ENCODE measurements at regions not wholly inside any gene's neighbourhood (a gene's known extent, or its start where the extent isn't known, plus 50 kb on each side); places are given as distances from the start of the nearest gene placed in this dataset.
A peak's percentile ranks its signal among the peaks of the same experiment; 100 is the strongest.
"Not testable (repeated sequence)": the region's sequence is repeated elsewhere in the genome, so short reads cannot be mapped to it uniquely, and the experiment has no call there.

DNA sequence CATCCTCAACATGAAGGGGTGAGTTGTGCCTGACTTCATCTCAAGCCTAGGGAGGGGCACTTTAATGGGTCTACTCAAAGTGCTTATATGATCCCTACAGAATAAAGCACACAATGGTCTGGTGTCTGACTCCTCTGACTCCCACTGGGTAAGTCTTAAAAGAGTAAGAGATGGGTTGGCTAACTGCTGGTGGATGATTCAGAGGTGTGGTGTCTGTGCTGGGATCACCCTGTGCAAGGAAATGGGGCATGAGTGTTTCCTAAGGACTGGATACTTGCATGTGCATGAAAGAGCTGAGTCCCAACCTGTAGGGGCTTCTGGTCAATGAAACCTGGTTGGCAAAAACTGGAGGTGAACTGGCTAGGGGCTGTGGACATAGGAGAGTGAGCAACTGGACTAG lies 158.8 kb downstream of the IL20RB start:
- no peak for DNase-seq

DNA sequence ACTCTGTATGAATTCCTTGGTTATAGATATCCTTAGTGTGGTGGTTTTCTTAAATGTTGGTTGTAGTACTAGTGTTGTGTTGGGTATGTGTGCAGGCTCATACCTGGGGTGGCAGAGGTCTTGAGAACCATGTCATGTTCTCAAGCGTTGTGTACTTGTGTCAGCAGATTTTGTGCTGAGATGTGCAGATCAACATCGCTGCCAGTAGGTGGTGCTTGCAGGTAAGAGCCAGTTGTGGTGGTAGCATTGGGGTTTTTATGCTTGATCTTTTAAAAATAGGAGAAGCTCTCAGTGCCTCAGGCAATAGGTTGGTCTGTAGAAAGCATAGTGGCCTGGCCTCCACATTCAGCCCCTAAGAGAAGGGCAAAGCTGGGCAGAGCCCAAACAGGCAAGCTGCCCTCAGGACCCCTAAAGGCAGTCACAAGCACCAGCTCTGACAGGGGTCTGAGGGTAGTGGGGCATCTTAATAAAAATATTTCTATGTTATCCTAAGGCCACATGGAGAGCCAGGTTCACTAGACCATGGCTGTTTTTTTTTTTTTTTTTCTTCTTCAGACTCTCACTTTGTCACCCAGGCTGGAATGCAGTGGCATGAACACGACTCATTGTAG lies 164.0 kb downstream of the IL20RB start:
- no peak for DNase-seq

DNA sequence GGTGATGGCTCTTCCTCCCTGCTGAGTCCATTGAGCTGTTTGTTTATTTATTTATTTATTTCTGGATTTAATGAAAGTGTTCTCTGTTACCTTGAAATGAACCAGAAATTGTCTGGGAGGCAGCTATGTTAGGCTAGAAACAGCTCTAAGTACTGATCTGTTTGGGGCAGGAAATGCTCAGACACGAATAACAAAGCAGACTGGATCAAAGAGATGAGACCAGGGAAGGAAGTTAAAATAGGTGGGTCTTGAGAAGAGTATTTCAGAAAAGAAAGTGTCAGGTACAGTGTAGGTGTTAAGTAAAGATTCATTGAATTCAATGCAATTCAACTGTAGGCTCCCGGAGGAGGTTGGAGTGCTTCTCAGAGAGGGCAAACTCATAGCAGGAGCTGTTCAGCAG lies 173.3 kb downstream of the IL20RB start:
- no peak for DNase-seq

DNA sequence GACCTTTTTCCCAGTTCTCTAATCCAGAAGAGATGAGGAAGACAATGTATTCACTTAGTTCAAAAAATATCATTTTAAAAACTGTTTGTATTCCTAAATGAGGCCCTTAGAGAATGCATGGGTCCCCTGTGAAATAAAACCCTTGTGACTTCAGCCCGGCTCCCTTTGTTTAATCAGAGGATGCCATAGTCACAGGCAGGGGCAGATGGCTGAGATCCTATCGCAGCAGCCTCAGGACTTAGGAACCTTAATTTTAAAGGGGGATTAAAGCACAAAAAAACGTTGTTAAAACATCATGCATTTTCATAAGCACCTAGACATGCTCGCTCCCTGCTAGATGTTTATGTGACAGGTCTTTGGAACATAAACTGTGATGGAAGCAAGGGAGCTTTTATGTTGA lies 176.6 kb downstream of the IL20RB start:
- no peak for DNase-seq

DNA sequence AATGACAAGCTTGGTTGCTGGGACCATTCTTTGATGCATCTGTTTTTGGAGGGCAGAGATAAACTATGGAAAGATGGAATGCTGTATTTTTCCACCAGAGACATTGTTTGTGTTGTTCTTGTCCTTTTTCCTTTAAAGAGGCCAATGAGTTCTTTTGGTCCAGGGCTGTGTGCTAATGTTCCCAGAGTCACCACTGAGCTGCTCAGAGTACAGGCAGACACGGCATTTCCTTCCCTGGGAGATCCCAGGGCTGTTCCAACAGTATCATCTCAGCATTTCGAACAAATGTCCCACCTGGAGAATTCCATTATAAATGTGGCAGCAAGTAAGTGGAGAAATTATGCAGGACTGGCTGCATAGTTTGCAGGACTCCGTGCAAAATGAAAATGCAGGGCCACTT lies 190.6 kb downstream of the IL20RB start:
- DNase-seq, result no peak

DNA sequence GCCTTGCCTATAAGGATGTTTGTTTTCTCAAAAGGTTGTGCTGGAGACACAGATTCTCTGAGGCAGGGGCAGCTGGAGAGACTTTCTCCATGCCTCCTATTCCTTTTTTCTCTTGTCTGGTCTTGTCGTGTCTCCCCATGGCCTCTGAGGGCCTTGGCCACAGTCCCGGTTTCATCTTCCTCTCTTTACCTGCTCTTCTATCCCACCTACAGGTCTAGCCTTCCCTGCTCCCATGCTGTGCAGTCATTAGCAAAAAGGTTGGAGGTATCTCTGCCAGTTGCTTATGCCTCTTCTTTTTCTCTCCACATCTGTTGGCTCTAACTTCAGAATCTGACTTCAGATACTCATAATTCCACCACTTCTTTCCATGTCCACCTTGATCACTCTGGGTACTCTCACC lies 191.1 kb downstream of the IL20RB start:
- DNase-seq, result no peak

DNA sequence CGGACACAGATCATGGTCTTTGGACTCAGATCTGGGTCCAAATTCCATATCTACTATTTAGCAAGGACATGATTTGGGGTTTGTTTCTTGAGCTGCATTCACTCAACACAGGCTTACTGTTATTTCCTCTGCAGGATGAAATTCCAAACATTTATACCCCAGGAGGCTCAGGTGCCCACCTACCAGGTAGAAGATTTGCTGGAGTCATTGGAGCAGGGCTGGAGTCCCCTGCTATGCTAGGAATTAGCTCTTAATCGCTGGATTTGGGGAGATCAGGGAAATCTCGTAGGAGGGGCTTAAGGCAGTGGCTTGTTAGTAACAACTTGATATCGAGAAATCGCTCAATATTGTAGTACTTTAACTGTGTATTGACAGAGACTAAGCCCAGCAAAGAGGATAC lies 193.0 kb downstream of the IL20RB start:
- no peak for DNase-seq

DNA sequence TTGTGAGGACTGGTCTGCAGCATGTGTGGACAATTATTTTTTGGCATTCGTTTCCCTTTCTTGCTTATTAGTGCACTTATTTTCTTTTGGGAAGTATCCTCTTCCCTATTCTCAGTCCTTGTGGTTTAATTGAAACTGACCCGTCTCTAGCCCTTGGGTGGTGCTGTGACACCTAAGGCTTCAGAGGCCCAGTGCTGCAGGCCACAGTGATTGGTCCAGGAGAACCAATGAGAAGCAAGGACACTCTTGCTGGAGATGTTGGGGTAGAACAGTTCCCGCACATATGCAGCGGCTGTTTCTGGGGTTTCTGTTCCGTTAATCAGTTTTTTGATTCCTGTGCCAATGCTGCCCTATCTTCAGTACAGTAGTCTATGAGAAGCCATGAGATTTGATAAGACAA lies 195.3 kb downstream of the IL20RB start:
- not testable (repeated sequence) for DNase-seq

DNA sequence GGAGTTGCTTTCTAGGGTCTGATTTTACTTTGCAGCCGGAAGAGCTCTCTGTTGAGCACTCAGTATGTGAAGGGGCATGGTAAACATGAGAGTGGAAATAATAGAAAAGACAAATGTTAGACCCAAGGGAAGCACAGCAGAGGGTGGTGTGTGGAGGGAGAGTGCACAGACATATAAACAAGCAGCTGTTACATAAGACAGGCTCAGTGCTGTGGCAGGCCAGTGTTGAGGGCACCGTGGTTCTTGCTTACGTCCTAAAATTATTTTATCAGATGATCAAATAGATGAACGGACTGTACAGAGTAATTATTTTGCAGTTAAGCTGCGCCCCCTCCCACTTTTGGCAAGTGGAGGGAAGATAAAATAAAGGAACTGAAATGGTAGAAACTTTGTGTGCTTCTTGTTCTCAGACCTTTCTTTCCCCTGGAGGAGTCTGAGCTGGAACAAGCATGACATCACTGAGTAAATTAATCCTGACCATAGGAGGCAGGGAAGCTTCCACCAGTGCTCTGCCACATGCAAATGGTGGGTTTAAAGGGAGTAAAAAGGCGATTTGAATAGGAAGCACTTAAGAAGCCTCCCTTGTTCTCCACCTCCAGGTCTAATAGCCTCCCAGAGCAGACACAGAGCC lies 205.6 kb downstream of the IL20RB start:
- DNase-seq, result peak; percentile 22

DNA sequence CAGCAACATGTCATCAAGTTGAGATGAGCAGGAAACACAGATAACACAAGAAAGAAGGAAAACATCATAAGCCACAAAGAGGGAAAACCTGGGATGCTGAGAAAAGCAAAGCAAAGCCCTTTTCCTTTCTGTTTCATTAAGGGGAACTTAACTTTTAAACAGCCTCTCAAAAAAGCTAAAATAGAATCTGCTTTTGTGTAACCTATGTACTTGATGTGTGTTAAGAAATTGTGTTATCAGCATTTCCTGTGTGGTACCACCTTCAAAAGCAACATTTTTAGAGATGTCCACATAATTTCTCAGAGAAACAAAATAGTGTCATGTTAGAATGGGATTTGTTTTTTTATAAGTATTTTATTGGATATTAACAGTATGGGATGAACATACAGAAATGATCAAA lies 206.2 kb downstream of the IL20RB start:
- no peak for DNase-seq

DNA sequence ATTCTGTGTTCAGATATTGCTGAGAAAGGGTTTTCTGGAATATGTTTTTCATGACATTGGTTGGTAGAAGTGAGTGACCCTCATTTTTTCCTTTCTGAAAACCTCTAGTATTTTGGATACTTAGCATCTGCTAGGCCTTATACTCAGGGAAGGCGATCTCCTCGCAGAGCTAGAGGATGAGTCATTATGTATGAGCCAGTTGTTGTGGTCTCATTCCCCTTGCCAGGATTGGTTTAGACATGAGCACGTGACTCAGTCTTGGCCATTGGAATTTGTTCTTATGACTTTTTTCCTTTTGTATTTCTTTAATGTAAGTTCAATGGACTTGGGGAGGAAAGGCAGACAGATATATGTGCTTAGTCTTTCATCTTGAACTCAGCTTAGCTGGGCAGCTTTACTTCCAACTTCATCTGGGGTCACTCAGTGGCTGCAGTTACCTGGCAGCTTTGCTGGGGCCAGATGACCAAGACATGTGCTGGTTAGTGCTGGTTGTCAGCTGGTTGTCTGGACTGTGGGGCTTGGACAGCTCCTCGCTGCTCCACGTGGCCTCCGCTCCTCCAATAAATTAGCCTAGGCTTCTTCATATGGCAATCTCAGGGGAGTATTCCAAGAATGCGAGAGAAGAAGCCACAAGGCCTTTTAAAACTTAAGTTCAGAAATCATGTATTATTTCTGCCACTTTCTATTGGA lies 207.5 kb downstream of the IL20RB start:
- no peak for DNase-seq

DNA sequence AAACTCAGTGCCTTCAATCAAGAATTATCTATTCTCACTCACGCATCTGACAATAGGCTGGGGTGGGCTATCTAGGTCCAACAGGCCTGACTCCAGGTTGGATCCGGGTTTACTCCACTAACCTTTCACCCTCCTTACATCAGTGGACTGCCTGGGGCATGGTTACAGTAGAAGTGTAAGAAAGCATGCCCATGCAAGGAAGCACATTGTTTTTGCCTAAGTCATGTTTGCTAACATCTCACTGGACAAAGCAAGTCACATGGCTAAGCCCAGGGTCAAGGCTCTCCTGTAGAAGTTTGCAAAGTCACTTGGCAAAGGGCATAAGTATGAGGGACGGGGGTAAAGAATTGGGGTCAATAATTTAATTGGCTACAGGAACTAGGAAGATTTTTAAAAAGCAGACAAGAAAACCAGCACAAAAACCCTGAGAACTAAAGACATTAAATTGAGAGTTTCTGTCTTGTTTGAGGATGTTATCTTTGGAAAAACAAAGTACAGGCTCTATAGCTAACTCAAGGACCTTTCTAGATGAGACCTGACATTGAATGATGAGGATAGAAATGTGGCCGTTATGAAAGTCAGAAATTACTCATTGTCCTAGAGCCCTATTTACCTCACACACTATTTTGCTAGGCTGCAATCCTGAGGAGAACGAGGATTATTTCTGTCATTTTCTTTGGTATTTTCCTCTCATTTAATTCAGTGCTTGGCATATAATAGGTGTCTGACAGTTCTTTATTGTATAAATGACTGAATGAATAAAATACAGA lies 214.2 kb downstream of the IL20RB start:
- DNase-seq, result no peak

DNA sequence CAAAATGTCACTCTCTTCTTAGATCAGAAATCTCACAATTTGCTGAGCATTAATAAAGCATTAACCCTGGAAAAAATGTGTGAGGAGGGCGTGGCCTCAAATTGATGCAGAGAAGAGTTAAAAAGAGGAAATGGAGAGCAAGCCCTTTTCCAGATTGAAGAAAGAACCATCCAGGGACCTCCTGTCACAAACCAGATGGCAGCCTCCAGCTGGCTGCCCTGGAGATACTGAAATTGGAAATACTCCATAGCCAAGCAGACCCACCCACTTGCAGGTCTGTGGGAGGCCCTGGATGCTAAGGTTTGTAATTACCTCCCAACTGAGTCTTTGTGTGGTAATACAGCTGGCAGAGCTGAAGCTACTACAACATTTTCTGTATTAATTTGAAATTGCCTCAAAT lies 214.9 kb downstream of the IL20RB start:
- no peak for DNase-seq

DNA sequence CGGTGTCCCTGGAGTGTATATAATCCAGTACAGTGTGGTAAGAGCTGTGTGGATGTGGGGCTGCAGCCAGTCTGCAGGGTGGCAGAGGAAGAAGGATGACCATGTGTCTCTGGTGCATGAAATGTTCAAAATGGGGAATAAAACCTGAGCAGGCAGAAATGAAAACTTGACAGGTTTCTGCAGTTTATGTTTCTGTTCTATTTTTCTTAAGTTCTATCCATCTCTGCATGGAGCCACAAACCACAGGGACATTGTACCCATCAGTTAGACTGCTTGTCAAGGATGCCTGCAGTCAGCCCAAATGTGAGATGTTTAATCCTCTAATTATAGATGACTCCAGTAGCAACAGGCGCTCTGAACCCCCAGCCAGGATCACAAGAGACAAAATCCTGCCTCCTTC lies 216.7 kb downstream of the IL20RB start:
- DNase-seq, result no peak

DNA sequence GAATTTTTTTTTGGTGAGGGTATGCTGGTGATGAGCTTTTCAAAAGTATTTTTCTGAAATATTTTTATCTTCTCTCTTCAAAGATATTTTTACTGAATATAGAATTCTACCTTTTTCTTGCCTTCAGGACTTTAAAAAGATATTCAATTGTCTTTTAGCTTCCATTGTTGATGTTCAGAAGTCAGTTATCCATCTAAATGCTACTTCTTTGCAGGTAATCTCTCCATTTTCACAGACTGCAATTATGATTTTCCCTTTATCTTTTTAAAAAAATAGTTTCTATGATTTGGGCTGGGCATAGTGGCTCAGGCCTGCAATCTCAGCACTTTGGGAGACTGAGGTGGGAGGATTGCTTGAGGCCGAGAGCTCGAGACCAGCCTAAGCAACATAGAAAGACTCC lies 222.4 kb downstream of the IL20RB start:
- no peak for DNase-seq

DNA sequence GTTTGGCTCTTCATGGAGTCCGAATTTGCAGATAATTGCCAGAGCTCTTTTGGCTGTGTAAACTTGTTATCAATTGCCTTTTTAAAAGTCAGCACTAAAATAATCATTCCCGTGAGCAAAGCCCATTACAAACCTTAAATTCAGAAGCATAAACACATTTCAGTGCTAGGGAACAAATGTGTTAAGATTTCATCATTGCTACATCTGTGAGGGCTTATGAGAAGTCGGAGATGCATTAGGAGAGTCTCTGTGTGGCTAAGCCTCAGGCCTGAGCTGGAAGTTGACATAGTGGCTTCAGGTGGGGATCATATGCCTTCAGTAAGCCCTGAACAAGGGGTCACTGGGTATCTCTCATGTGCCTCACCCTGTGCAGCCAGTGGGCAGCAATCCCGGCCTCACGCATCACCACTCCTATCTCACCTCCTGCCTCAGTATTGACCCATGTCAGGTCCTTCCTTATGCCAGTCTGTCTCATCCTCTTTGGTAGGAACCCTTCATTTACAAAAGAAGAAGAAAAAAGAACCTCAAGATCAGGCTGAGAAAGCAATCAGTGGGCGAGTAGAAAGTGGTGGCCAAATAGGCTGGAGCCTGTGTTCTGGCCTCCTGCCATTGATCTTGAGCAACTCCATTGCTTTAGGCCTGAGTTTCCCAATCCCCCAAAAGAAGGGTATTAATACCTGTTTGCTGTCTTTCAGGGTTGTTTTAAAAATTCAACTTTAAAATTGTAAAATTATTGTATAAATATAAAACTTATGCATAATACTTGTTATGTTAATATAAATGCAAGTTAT lies 233.5 kb downstream of the IL20RB start:
- no peak for DNase-seq

DNA sequence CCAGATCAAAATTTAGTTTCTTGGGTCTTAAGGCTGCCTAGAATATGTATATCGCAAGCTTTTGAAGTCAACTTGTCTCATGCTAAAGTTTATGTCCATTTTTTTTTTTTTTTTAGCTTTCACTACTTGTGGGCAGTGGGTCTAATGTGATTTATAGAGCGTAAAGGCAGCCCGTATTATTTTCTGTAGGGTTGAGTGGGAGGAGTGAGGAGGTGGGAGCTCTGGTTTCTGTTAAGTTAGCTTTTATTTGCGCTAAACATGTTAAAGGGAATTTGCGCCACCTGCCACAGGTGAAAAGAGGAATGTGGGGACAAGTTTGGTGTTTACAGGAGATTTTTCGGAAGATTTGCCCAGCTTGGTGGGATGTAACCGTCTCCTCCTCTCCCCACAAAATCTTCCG lies 234.2 kb downstream of the IL20RB start:
- DNase-seq, result no peak

DNA sequence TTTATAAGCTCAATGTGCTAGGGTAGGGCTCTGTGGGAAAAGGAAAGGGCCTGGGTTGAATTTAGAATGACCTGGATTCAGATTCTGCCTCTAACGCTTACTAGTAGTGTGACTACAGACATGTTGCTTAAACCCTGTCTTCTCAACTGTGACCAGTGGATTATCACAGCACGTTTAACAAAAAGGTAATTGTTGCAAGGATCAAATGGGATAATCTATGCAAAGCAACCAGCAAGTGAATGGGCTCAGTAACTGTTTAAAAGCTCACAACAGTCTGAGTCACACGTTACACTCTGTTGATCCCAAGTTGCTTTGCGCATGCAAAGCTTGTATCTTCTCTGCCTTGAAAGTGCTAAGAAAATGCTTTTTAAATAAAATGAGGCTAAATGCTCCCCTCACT lies 236.5 kb downstream of the IL20RB start:
- DNase-seq, result no peak

DNA sequence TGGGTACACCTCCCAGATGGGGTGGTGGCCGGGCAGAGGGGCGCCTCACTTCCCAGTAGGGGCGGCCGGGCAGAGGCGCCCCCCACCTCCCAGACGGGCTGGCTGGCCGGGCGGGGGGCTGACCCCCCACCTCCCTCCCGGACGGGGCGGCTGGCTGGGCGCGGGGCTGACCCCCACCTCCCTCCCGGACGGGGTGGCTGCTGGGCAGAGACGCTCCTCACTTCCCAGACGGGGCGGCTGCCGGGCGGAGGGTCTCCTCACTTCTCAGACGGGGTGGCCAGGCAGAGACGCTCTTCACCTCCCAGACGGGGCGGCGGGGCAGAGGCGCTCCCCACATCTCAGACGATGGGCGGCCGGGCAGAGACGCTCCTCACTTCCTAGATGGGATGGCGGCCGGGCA lies 240.6 kb downstream of the IL20RB start:
- not testable (repeated sequence) for DNase-seq

DNA sequence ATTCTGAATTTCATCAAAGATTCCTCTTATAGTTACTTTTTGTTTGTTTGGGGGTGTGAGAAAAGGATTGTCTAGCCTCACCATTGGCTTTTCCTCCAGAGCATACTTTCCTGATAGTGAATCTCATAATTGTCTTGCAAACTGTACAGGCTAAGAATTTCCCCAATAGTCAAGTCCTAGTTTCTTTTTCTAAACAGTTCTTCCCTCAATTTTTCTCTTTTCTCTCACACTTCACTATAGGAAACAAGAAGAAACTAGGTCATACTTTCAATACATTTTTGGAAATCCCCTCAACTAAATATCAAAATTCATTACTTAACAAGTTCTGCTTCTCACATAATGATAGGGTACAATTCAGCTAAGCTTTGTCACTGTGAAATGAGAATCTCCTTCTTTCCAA lies 241.9 kb downstream of the IL20RB start:
- DNase-seq, result no peak

DNA sequence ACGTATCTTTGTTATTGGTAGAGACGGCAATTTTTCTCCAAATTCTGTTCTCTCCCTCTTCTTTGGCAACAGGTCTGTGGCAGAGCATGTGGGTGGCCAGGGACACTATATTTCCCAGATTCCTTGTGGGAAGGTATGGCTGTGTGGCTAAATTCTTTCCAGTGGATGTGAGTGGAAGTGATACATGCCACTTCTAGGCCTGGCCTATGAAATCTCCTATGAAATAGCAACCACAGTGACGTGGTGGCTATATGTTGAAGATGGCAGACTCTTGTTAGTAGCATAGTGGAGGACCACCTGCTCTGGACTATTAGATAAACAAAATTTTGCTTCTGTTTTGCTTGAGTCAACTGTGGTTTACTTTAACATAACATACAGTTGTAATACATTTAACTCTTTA lies 243.3 kb downstream of the IL20RB start:
- no peak for DNase-seq

DNA sequence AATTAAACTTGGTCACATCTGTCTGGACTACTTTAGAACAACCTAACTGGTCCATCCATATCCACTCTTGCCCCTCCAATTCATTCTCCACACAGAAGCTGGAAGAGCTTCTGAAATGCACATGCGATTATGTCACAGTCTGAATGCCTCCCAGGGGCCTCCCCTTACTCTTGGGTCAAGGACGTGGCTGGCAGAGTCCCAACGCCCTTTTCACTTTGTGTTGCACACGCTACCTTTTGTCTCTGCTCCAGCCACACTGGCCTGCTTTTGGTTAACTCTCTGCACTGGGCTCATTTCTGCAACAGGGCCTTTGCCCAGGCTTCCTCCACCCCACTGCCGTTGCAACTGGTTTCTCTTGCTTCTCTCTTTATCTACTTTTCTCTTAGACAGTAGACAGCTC lies 245.2 kb downstream of the IL20RB start:
- no peak for DNase-seq

Measured in muscle of arm (tissue), 1 donor.